NT2/D1 (cell line): ENCODE measurements at regions not wholly inside any gene's neighbourhood (a gene's known extent, or its start where the extent isn't known, plus 50 kb on each side); places are given as distances from the start of the nearest gene placed in this dataset.

Experiments used
- SUZ12 ChIP-seq: IDR thresholded peaks from 2 replicates; pipeline ENCODE4 v1.6.1; 2011; ENCODE audit not compliant: insufficient read length, insufficient read depth; ENCODE audit errors: extremely low read depth
- ZNF274 ChIP-seq: IDR thresholded peaks from 2 replicates; pipeline ENCODE4 v1.6.1; 2011; ENCODE audit warnings: mild to moderate bottlenecking, low read depth, low read length

- TF ChIP-seq ZNF274 (no peak), SUZ12 (no peak)
Observed at GRCh38 chr3:107927361-107928083, 163.3 kb downstream of the CD47 start.
